Panc1 (cell line): ENCODE measurements at regions not wholly inside any gene's neighbourhood (a gene's known extent, or its start where the extent isn't known, plus 50 kb on each side); places are given as distances from the start of the nearest gene placed in this dataset.

ENCODE experiments used
- CTCF ChIP-seq: fragments of 450-650 bp; IDR thresholded peaks from 2 replicates; pipeline ENCODE4 v1.5.1; 2017; ENCODE audit warnings: mild to moderate bottlenecking
- POLR2AphosphoS5 ChIP-seq: IDR thresholded peaks from 2 replicates; pipeline ENCODE4 v1.6.1; 2012; ENCODE audit warnings: mild to moderate bottlenecking, low read depth, low read length, moderate library complexity
- SIN3A ChIP-seq: IDR thresholded peaks from 2 replicates; pipeline ENCODE4 v1.6.1; 2012; ENCODE audit warnings: low read depth, mild to moderate bottlenecking, low read length, moderate library complexity, borderline replicate concordance; ENCODE audit not compliant: insufficient read depth
- TF ChIP-seq, protein P1 (sequence below), 2 experiments: IDR thresholded peaks; 2 replicates each; pipeline ENCODE4 v1.6.1; 2011 to 2012; ENCODE audit warnings: low read depth in 2 of 2, control low read depth in 1 of 2, low read length in 1 of 2, mild to moderate bottlenecking in 1 of 2, moderate library complexity in 1 of 2; ENCODE audit not compliant: insufficient read depth in 1 of 2

DNA sequence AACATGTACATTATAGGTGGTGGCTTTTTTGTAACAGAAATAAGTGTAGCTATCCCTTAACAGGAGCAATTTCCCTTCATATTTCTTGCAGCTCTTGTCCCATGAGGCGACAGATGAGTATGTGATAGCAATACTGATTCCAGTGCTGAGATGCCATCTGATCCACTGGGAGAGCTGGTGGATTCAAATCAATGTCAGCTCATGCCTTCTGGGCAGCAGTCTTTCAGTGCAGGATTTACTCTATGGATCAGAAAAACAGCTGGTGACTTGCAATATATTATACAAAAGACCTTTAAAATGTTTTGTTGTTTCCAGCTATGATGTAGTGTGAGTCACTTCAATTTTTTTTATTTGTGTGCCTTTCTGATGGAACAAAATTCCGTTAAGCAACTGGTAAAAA lies 259.9 kb upstream of the SASH1 start:
- TF ChIP-seq POLR2AphosphoS5 (no peak), CTCF (no peak), SIN3A (no peak)
- TF ChIP-seq, protein P1, sequence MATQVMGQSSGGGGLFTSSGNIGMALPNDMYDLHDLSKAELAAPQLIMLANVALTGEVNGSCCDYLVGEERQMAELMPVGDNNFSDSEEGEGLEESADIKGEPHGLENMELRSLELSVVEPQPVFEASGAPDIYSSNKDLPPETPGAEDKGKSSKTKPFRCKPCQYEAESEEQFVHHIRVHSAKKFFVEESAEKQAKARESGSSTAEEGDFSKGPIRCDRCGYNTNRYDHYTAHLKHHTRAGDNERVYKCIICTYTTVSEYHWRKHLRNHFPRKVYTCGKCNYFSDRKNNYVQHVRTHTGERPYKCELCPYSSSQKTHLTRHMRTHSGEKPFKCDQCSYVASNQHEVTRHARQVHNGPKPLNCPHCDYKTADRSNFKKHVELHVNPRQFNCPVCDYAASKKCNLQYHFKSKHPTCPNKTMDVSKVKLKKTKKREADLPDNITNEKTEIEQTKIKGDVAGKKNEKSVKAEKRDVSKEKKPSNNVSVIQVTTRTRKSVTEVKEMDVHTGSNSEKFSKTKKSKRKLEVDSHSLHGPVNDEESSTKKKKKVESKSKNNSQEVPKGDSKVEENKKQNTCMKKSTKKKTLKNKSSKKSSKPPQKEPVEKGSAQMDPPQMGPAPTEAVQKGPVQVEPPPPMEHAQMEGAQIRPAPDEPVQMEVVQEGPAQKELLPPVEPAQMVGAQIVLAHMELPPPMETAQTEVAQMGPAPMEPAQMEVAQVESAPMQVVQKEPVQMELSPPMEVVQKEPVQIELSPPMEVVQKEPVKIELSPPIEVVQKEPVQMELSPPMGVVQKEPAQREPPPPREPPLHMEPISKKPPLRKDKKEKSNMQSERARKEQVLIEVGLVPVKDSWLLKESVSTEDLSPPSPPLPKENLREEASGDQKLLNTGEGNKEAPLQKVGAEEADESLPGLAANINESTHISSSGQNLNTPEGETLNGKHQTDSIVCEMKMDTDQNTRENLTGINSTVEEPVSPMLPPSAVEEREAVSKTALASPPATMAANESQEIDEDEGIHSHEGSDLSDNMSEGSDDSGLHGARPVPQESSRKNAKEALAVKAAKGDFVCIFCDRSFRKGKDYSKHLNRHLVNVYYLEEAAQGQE (IDR thresholded peaks at IDR 0.05; ENCODE audit: insufficient read depth in 1 of 2, low read depth in 2 of 2, low read length in 1 of 2): no peak
